Loucy (cell line): ENCODE measurements at regions not wholly inside any gene's neighbourhood (a gene's known extent, or its start where the extent isn't known, plus 50 kb on each side); places are given as distances from the start of the nearest gene placed in this dataset.
A peak's percentile ranks its signal among the peaks of the same experiment; 100 is the strongest.
"Not testable (repeated sequence)": the region's sequence is repeated elsewhere in the genome, so short reads cannot be mapped to it uniquely, and the experiment has no call there.

Experiments used
- H2AFZ ChIP-seq: fragments of 200-600 bp; sonication (generic); 2 replicates; pipeline ENCODE4 v1.6.0; 2016; ENCODE audit warnings: antibody characterized with exemption, mild to moderate bottlenecking, low read length, moderate library complexity
- H3F3A ChIP-seq: fragments of 200-600 bp; 2 replicates; pipeline ENCODE4 v1.6.0; 2016; ENCODE audit warnings: antibody characterized with exemption, low read depth, mild to moderate bottlenecking
- H3K27me3 ChIP-seq: fragments of 200-600 bp; sonication (generic); 2 replicates; pipeline ENCODE4 v1.6.1; 2014; ENCODE audit warnings: low read length, mild to moderate bottlenecking; ENCODE audit not compliant: insufficient read depth, poor library complexity, severe bottlenecking
- H3K36me3 ChIP-seq: fragments of 200-600 bp; sonication (generic); 2 replicates; pipeline ENCODE4 v1.6.1; 2016; ENCODE audit warnings: low read length; ENCODE audit not compliant: insufficient read depth
- H3K4me1 ChIP-seq: fragments of 200-600 bp; sonication (generic); 2 replicates; pipeline ENCODE4 v1.5.1; 2014; ENCODE audit warnings: low read length, mild to moderate bottlenecking; ENCODE audit not compliant: insufficient read depth, poor library complexity, severe bottlenecking
- H3K4me2 ChIP-seq: fragments of 200-600 bp; sonication (generic); 2 replicates; pipeline ENCODE4 v1.6.0; 2014; ENCODE audit warnings: antibody characterized with exemption, low read length, low read depth, mild to moderate bottlenecking; ENCODE audit not compliant: poor library complexity, severe bottlenecking
- H3K4me3 ChIP-seq: fragments of 200-600 bp; sonication (generic); 2 replicates; pipeline ENCODE4 v1.5.1; 2014; ENCODE audit warnings: low read length, mild to moderate bottlenecking, mixed read lengths; ENCODE audit not compliant: poor library complexity, severe bottlenecking
- H3K79me2 ChIP-seq: fragments of 200-600 bp; sonication (generic); 2 replicates; pipeline ENCODE4 v1.6.1; 2014; ENCODE audit warnings: low read length; ENCODE audit not compliant: insufficient read depth
- H3K9ac ChIP-seq: fragments of 200-600 bp; sonication (generic); 2 replicates; pipeline ENCODE4 v1.6.0; 2014; ENCODE audit warnings: mild to moderate bottlenecking, low read depth, low read length, moderate library complexity; ENCODE audit not compliant: poor library complexity, severe bottlenecking
- H3K9me2 ChIP-seq: fragments of 200-600 bp; sonication (generic); replicated peaks from 2 replicates; pipeline ENCODE4 v1.6.1; 2016; ENCODE audit warnings: low read depth, low read length, mixed read lengths
- H3K9me3 ChIP-seq: fragments of 200-600 bp; sonication (generic); 2 replicates; pipeline ENCODE4 v1.6.1; 2014; ENCODE audit warnings: mild to moderate bottlenecking, antibody characterized with exemption, low read length, low read depth; ENCODE audit not compliant: insufficient read depth
- H4K20me1 ChIP-seq: fragments of 200-600 bp; sonication (generic); 2 replicates; pipeline ENCODE4 v1.6.0; 2014; ENCODE audit warnings: antibody characterized with exemption, low read length, mild to moderate bottlenecking; ENCODE audit not compliant: insufficient read depth, poor library complexity, severe bottlenecking
- CTCF ChIP-seq: fragments of 200-600 bp; sonication (generic); conservative IDR thresholded peaks from 2 replicates; pipeline ENCODE4 v1.5.1; 2014; ENCODE audit warnings: mild to moderate bottlenecking, antibody characterized with exemption, low read length
- EZH2phosphoT487 ChIP-seq: fragments of 200-600 bp; IDR thresholded peaks from 2 replicates; pipeline ENCODE4 v1.6.1; 2018; ENCODE audit warnings: antibody characterized with exemption, mild to moderate bottlenecking, moderate library complexity, borderline replicate concordance

- Histone ChIP-seq H3K79me2 (no peaks in the 10 kb centered on the region), H3F3A (peaks cover 21% of the 10 kb centered on the region), H3K9me3 (no peaks in the 10 kb centered on the region), H3K9me2 (no peaks in the 10 kb centered on the region), H3K4me1 (peaks cover 39% of the 10 kb centered on the region), H4K20me1 (no peaks in the 10 kb centered on the region), H3K4me2 (peak overlapping the region; percentile 68), H3K27me3 (no peaks in the 10 kb centered on the region), H3K4me3 (peak overlapping the region; percentile 39), H3K36me3 (no peaks in the 10 kb centered on the region), H3K9ac (peak overlapping the region; percentile 64), H2AFZ (peak overlapping the region; percentile 40; the same call in 1 of the 2 replicates)
- TF ChIP-seq EZH2phosphoT487 (no peak), CTCF (no peak)
These were observed 168.9 kb upstream of the PFKP start for GRCh38 chr10:2898509-2898860.

- Histone ChIP-seq H4K20me1 (no peaks in the 10 kb centered on the region), H2AFZ (peak overlapping the region; percentile 40), H3K4me3 (peak overlapping the region; percentile 39), H3K4me2 (peak overlapping the region; percentile 68), H3K9ac (peak overlapping the region; percentile 64), H3F3A (peaks cover 21% of the 10 kb centered on the region), H3K4me1 (peaks cover 39% of the 10 kb centered on the region), H3K9me3 (no peaks in the 10 kb centered on the region), H3K9me2 (no peaks in the 10 kb centered on the region), H3K27me3 (no peaks in the 10 kb centered on the region), H3K79me2 (no peaks in the 10 kb centered on the region), H3K36me3 (no peaks in the 10 kb centered on the region)
- no peak for TF ChIP-seq EZH2phosphoT487
- TF ChIP-seq CTCF: no peak
These were observed 169.5 kb upstream of the PFKP start for GRCh38 chr10:2897619-2898508.

- not testable (repeated sequence) for H3K9me2 ChIP-seq, H3K9me3 ChIP-seq, H2AFZ ChIP-seq, H3K36me3 ChIP-seq, H3K4me3 ChIP-seq, H3K27me3 ChIP-seq, H3K79me2 ChIP-seq, H3K9ac ChIP-seq, H3K4me2 ChIP-seq, H4K20me1 ChIP-seq
- H3K4me1 ChIP-seq: peaks cover 46% of the 10 kb centered on the region
- H3F3A ChIP-seq: peaks cover 21% of the 10 kb centered on the region
These were observed 171.0 kb upstream of the PFKP start for GRCh38 chr10:2896334-2896733.
